NCI-H1930 (cell line): ENCODE measurements at regions not wholly inside any gene's neighbourhood (a gene's known extent, or its start where the extent isn't known, plus 50 kb on each side); places are given as distances from the start of the nearest gene placed in this dataset.

ENCODE experiments used
- DNase-seq, 2 experiments: peaks; one replicate each; lab custom pipeline; 2025; lab: John Stamatoyannopoulos, UW

DNA sequence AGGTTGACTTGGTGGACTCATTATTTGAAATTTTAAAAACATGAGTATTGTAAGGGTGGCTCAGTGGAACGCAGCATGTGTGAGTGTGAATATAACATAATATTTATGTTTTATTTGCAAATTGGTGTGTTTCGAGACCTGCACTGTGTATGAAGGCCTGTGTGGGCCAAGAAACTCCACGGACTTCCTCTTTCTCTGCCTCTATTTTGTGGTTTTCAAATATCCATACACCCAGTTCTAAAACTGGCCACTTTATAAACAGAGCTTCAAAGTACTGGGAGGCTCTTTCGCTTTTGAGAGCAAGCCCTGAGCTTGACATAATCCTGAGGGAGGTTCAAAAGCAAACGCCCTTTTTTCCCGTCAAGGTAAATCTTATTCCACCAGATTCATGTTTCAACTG, 187.7 kb downstream of the GPAT3 start:
- no peak for DNase-seq

DNA sequence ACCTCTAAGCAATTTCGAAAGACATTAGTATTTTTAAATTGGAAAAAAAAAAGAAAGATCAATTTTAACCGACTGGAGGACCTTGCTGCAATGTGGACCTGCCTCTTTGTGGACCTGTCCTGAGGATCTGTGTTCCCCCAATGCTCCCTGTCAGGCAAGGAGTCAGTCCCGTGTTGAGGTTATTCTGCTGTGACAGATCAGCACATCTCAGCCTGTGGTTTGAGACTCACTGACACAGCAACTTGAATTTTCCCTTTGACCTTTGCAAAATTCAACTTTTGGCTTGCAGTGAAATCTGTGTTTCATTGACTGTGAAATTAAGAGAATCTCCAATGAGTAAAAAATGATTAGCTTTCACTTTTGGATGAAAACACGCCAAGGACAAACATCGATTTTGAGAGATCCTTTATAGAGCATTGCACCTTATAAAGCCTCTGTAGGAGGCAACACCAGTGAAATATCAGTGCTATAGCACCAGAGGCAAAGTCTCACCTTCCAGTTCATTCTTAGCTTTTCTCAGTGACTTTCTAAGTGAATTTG, 186.9 kb downstream of the GPAT3 start:
- DNase-seq, result no peak

DNA sequence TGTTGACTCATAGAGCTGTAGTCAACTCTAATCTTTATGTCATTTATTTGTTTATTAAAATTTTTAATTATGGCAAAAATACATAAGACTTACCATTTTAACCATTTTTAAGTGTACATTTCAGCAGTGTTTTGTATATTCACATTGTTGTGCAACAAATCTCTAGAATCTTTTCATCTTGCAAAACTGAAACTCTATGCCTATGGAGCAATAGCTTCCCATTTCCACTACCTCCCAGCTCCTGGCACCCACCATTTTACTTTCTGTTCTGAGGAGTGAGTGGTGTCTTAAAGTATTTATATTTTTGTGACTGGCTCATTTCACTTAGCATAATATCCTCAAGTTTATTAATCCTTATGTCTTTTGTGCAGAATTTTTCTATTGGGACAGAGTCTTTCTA, 181.0 kb downstream of the GPAT3 start:
- DNase-seq, result no peak

DNA sequence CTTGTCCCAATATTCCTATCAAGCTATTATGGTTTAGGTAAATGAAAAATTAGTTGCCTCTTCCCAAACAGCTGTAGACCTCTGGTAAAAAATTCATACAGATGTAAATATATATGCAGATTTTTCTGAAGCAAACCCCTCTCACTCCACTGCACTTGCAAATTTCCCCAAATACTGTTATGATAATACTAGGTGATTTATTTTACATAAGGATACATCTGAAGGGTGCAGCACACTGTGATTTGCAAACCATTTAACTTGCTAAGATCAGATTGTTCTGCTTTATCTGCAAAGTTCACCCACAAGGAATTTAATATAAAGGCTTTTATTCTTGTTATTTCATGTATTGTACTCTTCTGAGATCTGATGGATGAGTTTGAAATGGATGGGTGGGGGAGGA, 177.0 kb downstream of the GPAT3 start:
- no peak for DNase-seq

DNA sequence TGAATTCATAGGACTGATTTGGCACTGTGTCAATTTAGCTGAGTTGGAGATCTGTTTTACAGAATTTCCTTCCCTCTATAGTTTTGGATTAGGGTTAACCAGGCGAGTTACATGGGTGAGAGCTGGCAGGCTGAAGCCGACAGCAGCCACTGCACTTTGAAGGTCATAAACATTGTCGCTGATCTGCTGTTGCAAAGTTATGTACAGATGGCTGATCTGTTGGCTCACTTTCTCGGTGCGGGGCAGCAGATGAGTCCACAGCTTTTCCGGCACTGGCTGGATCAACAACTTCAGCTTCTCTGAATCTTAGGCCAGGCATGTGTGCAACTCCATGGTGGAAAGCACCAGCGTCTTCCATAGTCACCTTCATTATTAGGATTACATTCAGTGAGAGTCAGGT, 173.7 kb downstream of the GPAT3 start:
- no peak for DNase-seq

DNA sequence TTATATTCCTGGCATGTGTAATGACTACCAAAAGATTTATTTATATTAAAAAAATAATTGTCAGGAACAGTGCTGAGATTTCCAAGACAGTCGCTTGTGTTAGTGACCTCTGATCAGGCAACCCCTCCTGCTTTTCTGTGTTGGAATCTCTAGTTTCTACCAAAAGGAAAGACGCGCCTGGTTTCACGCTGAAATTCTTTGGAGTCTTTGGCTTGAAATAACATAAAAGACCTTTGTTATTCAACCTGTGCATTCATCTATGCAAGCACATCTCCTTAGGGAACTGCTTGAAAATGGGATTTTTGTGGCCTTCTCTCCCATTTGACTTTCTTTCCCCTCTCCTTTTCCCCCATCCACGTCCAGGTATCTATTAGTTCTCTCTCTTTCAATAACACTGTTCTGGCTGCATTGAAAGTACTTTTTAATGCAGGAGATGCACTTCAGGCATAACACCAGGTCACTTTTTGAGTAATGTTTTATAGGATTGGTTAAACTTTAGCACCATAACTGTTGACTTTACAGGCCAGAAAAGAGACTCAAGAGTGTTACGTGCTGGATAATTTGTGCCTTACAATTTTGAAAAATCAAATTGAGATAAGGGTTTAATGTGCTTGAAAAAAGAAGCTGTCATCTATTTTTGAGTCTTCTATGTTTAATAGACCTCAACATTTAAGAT, 172.7 kb downstream of the GPAT3 start:
- no peak for DNase-seq

DNA sequence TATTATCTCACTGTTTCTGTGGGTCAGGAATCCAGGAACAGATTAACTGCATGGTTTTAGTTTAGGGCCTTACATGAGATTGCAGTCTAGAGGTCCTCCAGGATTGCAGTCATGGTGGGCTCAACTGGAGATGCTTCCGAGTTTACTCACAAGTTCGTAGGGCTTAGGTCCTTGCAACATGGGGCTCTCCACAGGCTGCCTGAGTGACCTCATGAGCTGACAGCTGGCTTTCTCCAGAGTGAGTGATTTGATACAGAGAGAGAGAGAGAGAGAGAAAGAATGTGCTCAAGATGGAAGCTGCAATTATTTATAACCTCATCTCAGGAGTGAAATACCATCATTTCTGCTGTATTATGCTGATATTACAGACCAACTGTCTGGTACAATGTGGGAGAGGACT, 168.9 kb downstream of the GPAT3 start:
- DNase-seq, result no peak

DNA sequence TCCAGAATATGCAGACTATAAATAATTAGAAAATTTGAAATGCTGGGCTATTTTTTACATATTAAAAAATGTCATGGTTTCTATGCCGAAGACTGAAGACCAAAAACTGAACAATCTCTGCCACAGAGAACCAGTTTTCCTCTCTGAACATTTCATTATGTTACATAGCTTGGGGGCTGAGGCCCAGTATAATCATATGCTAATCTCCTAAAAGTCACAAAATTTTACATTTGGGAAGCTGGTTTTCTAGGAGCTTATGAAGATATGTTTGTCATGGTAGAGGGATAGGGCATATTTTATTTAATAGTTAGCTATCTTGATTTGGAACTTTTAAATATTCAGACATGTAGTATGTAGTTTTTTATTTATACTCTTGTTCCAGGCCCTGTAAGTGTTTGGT, 167.8 kb downstream of the GPAT3 start:
- DNase-seq, result no peak

DNA sequence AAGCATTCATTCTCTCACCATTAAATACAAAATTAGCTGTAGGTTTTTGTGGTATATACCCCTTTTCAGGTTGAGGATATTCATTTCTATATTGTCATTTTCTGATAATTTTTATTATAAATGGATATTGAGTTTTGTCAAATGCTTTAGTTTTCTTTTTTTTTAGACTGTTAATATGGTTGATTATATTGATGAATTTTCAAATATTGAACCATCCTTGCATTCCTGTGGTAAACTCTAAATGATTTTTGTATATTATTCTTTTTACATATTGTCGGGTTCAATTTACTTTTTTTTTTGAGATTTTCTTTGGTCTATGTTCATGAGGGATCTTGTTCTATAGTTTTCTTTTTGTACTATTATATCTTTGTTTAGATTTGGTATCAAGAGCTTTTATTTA, 165.1 kb downstream of the GPAT3 start:
- no peak for DNase-seq

DNA sequence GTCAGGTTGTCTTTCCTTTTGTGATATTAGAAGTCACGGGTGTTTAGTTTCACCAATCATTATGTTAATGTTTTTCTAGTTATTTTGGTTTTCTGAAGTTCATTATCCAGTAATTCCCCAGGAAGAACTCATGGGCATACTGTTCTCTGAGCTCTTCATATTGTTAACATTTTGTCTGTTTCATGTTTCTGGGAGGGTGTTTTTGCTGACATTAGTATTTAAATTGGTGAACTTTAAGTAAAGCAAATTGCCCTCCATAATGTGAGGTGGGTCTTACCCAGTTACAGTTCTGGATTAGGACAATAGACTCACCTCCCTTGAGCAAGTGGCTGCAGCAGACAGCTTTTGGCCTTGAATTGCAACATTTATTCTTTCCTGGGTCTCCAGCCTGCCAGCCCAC, 163.4 kb downstream of the GPAT3 start:
- no peak for DNase-seq

DNA sequence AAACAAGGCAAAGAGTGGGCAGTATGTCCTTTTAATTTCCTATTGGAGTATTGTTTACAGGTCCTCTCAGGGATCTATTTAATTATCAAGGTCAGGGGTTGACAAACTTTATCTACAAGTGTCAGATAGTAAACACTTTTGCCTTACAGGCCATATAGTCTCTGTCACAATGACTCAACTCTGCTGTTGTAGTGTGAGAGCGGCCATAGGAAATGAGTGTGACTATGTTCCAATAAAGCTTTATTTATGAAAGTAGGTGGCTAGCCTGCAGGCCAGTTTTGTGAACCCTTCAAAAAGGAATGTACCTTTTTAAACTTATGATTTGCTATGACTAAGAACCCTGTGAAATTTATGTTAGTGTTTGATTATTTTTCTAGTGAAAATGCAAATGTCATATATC, 156.1 kb downstream of the GPAT3 start:
- no peak for DNase-seq

DNA sequence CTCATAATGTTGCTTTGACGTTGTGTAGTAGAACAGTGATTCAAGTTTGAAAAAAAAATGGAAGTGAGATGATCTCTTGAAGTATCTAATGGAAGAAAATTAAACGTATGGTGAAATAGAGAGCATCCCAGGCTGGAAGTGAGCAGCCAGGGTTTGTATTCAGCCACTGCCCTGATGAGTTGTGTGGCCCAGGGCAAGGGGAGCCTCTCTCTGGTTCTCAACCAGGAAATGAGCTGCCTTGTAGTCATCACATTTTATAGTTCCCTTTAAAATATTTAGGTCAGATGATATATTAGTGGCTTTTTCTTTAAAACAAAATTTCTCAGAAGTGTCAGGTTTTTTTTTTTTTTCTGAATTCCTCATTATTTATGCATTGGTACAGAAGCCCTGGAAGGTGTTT, 150.3 kb downstream of the GPAT3 start:
- no peak for DNase-seq

DNA sequence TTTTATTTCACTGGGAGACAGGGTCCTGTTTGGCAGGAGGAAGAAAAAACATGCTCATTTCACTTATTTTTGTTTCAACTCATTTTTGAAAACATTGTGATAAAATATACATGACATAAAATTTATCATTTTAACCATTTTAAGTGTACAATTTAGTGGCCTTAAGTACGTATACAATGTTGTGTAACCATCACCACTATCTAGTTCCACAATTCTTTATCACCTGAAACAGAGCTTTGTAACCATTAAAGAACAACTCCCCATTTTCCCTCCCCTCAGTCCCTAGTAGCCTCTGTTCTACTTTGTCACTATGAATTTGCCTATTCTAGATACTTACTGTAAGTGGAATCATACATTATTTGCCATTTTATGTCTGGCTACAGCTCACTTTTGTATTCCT, 143.8 kb downstream of the GPAT3 start:
- DNase-seq, result no peak

DNA sequence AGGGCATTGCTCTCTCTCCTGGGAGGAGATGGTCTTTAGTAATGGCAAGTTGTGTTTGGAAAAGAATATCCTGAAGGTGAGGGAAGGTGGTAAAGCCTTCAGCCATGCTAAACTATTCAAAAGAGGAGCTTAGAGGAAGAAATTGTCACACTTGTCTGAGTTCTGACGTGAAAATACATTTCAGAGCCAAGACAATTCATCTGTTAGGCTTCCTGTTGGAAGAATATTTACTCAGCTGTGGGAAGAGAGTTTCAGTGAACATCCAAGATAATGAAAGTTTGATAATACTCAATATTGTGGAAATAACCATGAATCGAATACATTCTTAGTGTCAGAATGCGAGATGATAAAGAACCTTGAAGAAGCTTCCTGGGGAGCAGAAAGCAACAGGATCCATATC, 143.3 kb downstream of the GPAT3 start:
- DNase-seq, result no peak

DNA sequence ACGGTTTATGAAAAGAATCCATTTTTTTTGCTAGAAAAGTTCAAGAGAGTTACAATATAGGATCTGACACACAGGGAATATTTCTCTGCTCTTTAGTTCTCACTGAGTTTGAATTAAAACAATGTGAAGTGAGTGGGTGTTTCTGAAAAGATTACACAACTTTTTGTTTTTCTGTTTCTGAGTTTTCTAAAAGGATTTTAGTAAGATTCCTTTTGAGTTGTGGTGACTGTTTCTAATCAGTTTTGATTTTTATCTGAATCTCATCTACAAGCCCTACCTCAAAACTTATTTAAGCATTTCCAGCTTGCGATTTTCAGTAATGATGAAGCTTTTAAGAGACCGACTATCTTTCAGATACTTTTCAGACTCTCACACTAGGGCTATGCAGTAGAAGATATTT, 141.7 kb downstream of the GPAT3 start:
- no peak for DNase-seq

DNA sequence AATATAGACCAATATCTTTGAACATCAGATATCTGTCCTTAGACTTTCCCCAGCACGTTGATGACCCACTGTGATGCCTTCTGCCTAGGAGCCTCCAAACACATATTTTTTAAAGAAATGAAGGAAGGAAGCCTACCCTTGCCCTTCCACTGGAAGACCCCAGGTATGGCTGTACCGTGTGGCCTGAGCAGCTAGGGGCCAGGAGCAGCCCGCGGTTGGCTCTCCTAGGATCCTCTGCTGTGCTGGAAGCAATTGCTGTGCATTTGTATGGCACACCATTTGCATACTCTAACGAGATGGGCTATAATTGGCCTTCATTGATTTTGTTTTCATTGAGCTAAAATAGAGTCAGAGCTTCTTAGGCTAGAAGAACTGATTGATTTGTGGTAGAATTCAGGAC, 128.8 kb downstream of the GPAT3 start:
- DNase-seq, result no peak

DNA sequence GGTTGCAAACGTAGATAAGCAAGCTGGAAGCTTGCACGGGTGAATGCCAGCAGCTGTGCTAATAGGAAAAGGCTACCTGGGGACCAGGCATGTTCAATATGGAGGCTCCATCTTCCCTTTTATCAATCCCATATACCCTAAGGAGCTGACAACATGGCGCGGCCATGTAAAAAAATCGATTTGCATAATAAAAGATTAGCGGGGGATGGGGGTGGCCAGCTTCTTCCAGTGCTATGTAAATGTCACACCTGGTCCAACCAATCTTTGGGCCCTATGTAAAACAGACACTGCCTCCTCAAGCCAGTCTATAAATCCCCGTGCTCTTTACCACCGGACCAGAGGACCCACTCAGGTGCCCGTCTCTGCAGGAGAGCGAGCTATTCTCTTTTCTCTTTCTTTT, 128.2 kb downstream of the GPAT3 start:
- no peak for DNase-seq

DNA sequence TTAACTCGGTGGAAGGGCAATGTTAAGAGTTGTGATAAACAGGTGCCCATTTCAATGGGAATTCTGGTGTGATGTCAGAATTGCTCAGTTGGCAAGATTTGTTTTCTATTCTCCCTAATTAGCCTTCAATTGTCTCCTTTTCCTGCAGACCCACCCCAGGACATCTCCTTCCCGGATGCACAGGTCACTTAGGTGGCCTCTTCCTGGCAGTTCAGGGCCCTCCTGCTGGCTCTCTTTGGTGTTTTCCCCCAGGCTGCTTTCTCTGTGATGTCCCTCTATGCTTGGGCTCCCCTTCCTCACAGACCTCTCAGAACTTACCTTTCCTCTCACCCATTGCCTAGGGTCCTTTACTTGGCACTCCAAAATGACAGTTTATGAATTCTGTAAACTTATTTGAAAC, 126.3 kb downstream of the GPAT3 start:
- DNase-seq, result no peak

DNA sequence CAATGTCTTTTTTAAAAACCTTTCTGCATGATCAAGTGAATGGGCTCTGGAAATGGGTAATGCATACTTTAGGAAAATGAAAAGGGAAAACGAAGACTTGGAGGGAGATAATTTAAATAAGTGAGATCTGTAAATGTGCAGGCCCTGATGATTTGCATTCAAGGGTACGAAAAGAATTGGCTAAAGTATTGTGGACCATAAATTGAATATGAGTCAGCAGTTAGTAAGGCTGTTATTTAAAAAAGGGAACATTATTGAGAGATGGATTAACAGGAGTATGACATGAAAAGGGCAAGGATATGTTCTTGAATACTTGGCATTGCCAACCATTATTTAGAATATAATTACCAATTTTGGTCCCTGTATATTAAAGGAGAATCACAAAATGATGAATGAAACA, 125.5 kb downstream of the GPAT3 start:
- DNase-seq, result no peak

DNA sequence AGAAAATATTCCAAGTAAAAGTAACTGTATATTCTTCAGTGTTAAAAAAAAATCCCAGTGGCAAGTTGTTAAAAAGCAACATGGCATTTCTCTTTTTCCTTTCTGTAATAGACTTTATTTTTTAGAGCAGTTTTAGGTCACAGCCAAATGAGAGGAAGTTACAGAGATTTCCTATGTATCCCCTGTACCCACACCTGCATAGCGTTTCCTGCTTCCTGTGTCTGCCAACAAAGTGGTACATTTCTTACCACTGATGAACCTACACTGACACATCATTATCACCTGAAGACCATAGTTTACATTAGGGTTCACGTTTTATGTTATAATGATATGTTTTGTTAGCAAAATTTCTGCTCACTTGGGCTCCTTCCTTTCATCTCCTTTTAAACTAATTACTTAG, 124.7 kb downstream of the GPAT3 start:
- DNase-seq, result no peak

DNA sequence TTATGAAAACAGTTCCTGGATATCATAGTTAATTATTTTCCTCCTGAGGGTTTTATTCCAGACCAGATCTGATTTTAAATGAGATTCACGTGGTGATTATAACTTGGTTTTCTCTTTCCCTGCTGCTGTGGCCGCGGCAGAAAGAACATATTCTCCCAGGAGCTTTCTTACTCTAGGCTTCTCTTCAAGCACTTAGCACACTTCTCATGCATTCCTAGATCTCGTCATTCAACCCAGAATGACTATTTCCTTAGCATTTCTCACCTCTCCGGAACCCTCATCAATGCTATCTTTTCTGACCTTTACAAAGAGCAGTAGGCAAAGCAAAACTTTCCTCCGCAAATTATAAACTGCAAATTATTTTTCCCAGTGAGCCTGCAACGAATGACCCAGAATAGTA, 122.9 kb downstream of the GPAT3 start:
- no peak for DNase-seq

DNA sequence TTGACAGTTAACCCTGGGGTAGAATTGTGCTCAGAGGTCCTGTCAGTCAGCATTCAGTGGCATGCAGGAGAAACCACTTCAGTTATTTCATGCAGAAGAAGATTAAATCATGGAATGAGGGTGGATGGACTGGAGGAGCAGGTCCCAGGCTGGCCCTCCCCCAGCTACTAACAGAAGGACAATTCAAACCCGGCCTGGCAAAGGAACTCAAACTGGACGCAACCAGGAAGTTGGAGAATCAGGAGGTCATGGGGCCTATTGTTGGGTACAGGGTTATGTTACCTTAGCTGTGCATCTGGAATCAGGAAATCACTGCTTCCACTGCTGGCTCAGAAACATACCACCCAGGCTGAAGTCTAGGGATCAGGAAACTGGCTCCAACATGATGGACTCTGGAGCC, 121.4 kb downstream of the GPAT3 start:
- no peak for DNase-seq
